WTC11 (cell line): ENCODE measurements at regions not wholly inside any gene's neighbourhood (a gene's known extent, or its start where the extent isn't known, plus 50 kb on each side); places are given as distances from the start of the nearest gene placed in this dataset.
A peak's percentile ranks its signal among the peaks of the same experiment; 100 is the strongest.
"Not testable (repeated sequence)": the region's sequence is repeated elsewhere in the genome, so short reads cannot be mapped to it uniquely, and the experiment has no call there.

ENCODE experiments used
- ATAC-seq: fragments of 200-7000 bp; cut with Tn5 transposase; 2 replicates; pipeline ENCODE4 v1.10.0; 2021; ENCODE audit warnings: mild to moderate bottlenecking, moderate library complexity
- CTCF ChIA-PET: fragments of 300-600 bp; sonication (Branson Sonifier 250); formaldehyde crosslinking; loops from one replicate; lab custom pipeline; 2021; ENCODE audit warnings: antibody characterized with exemption; lab: Charles Lee
- POLR2A ChIA-PET: fragments of 350-600 bp; sonication (Branson Sonifier 250); formaldehyde crosslinking; loops from one replicate; lab custom pipeline; 2021; ENCODE audit warnings: antibody characterized with exemption; lab: Charles Lee
- DNase-seq: peaks from one replicate; pipeline ENCODE4 v3.0.0; 2021; ENCODE audit warnings: low spot score
- H3K27ac Mint-ChIP-seq: 2 replicates; pipeline ENCODE4 v1.8.0; 2021; ENCODE audit warnings: mixed read lengths
- H3K27me3 Mint-ChIP-seq: 2 replicates; pipeline ENCODE4 v1.8.0; 2021; ENCODE audit warnings: low read depth, mild to moderate bottlenecking, moderate library complexity, mixed read lengths
- H3K36me3 Mint-ChIP-seq: 2 replicates; pipeline ENCODE4 v1.8.0; 2021; ENCODE audit warnings: mixed read lengths
- H3K4me1 Mint-ChIP-seq: 2 replicates; pipeline ENCODE4 v1.8.0; 2022; ENCODE audit warnings: mixed read lengths
- H3K4me3 Mint-ChIP-seq: 2 replicates; pipeline ENCODE4 v1.8.0; 2021; ENCODE audit warnings: mild to moderate bottlenecking, moderate library complexity, mixed read lengths
- H3K9me3 Mint-ChIP-seq: 2 replicates; pipeline ENCODE4 v1.8.0; 2021; ENCODE audit warnings: mixed read lengths
- ETV6 ChIP-seq: sonication (generic); formaldehyde crosslinking; IDR thresholded peaks from 2 replicates; pipeline ENCODE4 v1.8.1; 2022; ENCODE audit warnings: mild to moderate bottlenecking, missing genetic modification reagents
- HMGA2 ChIP-seq: fragments of 250-450 bp; sonication (Bioruptor Pico); IDR thresholded peaks from 2 replicates; pipeline ENCODE4 v1.4.0; 2021; ENCODE audit warnings: mild to moderate bottlenecking, moderate library complexity
- NFE2L1 ChIP-seq: sonication (generic); formaldehyde crosslinking; IDR thresholded peaks from 2 replicates; pipeline ENCODE4 v1.8.1; 2023; ENCODE audit warnings: missing genetic modification reagents
- NFYB ChIP-seq: sonication (generic); formaldehyde crosslinking; conservative IDR thresholded peaks from 2 replicates; pipeline ENCODE4 v1.8.0; 2022; ENCODE audit warnings: low read depth, missing genetic modification reagents
- NR2C2 ChIP-seq: sonication (generic); formaldehyde crosslinking; IDR thresholded peaks from 2 replicates; pipeline ENCODE4 v1.8.0; 2022; ENCODE audit warnings: mild to moderate bottlenecking, missing genetic modification reagents
- OVOL2 ChIP-seq: fragments of 250-450 bp; sonication (Bioruptor Pico); IDR thresholded peaks from 2 replicates; pipeline ENCODE4 v1.9.0; 2021; ENCODE audit warnings: mild to moderate bottlenecking, borderline replicate concordance
- PRRX2 ChIP-seq: fragments of 250-450 bp; sonication (Bioruptor Pico); IDR thresholded peaks from 2 replicates; pipeline ENCODE4 v1.8.0; 2021; ENCODE audit warnings: mild to moderate bottlenecking
- RORB ChIP-seq: fragments of 250-450 bp; sonication (Bioruptor Pico); IDR thresholded peaks from 2 replicates; pipeline ENCODE4 v1.9.0; 2021; ENCODE audit warnings: mild to moderate bottlenecking
- SP1 ChIP-seq: sonication (generic); formaldehyde crosslinking; conservative IDR thresholded peaks from 2 replicates; pipeline ENCODE4 v1.8.1; 2022; ENCODE audit warnings: missing genetic modification reagents
- ZNF396 ChIP-seq: fragments of 250-450 bp; sonication (Bioruptor Pico); IDR thresholded peaks from 2 replicates; pipeline ENCODE4 v1.8.0; 2021; ENCODE audit warnings: mild to moderate bottlenecking, moderate library complexity, borderline replicate concordance
- TF ChIP-seq, protein P1 (sequence below): fragments of 250-450 bp; sonication (Bioruptor Pico); IDR thresholded peaks from 2 replicates; pipeline ENCODE4 v1.9.0; 2021; ENCODE audit warnings: mild to moderate bottlenecking
- TF ChIP-seq, protein P2 (sequence below): fragments of 250-450 bp; sonication (Bioruptor Pico); IDR thresholded peaks from 2 replicates; pipeline ENCODE4 v1.9.0; 2021; ENCODE audit warnings: mild to moderate bottlenecking, borderline replicate concordance
- TF ChIP-seq, protein P3 (sequence below): sonication (generic); formaldehyde crosslinking; IDR thresholded peaks from 2 replicates; pipeline ENCODE4 v1.8.0; 2022; ENCODE audit warnings: mild to moderate bottlenecking, missing genetic modification reagents
- TF ChIP-seq, protein P4 (sequence below): sonication (generic); formaldehyde crosslinking; IDR thresholded peaks from 2 replicates; pipeline ENCODE4 v1.8.0; 2022; ENCODE audit warnings: mild to moderate bottlenecking, missing genetic modification reagents
- TF ChIP-seq, protein P5 (sequence below): sonication (generic); formaldehyde crosslinking; IDR thresholded peaks from 2 replicates; pipeline ENCODE4 v1.8.0; 2023; ENCODE audit warnings: missing genetic modification reagents
- TF ChIP-seq, protein P6 (sequence below): fragments of 200-600 bp; IDR thresholded peaks from 2 replicates; pipeline ENCODE4 v1.8.0; 2022; ENCODE audit warnings: antibody characterized with exemption
- TF ChIP-seq, protein P7 (sequence below): fragments of 250-450 bp; sonication (Bioruptor Pico); IDR thresholded peaks from 2 replicates; pipeline ENCODE4 v1.9.0; 2021; ENCODE audit warnings: moderate library complexity, mild to moderate bottlenecking, inconsistent platforms, borderline replicate concordance

DNA sequence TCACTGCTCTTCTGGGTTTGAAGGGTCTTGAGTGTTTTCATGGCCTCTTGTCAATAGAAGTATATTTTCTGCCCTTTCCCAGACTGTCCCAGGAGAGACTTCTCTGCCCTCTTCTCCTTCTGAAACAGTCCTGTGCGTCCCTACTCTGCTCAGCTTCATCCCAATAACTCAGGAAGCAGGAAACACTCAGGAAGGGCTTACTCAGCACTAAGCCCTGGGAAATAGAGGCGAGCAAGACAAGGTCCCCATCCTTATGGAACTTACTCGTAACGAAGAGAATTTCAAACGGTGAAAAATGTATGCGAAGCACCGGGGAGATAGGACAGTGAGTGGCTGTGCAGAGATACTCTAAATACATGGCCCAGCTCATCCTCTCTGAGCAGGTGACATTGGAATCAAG lies 52.8 kb upstream of the TFRC start (continued):
- TF ChIP-seq, protein P1, sequence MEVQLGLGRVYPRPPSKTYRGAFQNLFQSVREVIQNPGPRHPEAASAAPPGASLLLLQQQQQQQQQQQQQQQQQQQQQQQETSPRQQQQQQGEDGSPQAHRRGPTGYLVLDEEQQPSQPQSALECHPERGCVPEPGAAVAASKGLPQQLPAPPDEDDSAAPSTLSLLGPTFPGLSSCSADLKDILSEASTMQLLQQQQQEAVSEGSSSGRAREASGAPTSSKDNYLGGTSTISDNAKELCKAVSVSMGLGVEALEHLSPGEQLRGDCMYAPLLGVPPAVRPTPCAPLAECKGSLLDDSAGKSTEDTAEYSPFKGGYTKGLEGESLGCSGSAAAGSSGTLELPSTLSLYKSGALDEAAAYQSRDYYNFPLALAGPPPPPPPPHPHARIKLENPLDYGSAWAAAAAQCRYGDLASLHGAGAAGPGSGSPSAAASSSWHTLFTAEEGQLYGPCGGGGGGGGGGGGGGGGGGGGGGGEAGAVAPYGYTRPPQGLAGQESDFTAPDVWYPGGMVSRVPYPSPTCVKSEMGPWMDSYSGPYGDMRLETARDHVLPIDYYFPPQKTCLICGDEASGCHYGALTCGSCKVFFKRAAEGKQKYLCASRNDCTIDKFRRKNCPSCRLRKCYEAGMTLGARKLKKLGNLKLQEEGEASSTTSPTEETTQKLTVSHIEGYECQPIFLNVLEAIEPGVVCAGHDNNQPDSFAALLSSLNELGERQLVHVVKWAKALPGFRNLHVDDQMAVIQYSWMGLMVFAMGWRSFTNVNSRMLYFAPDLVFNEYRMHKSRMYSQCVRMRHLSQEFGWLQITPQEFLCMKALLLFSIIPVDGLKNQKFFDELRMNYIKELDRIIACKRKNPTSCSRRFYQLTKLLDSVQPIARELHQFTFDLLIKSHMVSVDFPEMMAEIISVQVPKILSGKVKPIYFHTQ (CRISPR knock-in tag): no peak
- TF ChIP-seq, protein P2, sequence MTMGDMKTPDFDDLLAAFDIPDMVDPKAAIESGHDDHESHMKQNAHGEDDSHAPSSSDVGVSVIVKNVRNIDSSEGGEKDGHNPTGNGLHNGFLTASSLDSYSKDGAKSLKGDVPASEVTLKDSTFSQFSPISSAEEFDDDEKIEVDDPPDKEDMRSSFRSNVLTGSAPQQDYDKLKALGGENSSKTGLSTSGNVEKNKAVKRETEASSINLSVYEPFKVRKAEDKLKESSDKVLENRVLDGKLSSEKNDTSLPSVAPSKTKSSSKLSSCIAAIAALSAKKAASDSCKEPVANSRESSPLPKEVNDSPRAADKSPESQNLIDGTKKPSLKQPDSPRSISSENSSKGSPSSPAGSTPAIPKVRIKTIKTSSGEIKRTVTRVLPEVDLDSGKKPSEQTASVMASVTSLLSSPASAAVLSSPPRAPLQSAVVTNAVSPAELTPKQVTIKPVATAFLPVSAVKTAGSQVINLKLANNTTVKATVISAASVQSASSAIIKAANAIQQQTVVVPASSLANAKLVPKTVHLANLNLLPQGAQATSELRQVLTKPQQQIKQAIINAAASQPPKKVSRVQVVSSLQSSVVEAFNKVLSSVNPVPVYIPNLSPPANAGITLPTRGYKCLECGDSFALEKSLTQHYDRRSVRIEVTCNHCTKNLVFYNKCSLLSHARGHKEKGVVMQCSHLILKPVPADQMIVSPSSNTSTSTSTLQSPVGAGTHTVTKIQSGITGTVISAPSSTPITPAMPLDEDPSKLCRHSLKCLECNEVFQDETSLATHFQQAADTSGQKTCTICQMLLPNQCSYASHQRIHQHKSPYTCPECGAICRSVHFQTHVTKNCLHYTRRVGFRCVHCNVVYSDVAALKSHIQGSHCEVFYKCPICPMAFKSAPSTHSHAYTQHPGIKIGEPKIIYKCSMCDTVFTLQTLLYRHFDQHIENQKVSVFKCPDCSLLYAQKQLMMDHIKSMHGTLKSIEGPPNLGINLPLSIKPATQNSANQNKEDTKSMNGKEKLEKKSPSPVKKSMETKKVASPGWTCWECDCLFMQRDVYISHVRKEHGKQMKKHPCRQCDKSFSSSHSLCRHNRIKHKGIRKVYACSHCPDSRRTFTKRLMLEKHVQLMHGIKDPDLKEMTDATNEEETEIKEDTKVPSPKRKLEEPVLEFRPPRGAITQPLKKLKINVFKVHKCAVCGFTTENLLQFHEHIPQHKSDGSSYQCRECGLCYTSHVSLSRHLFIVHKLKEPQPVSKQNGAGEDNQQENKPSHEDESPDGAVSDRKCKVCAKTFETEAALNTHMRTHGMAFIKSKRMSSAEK (CRISPR knock-in tag): no peak
- TF ChIP-seq, protein P3, sequence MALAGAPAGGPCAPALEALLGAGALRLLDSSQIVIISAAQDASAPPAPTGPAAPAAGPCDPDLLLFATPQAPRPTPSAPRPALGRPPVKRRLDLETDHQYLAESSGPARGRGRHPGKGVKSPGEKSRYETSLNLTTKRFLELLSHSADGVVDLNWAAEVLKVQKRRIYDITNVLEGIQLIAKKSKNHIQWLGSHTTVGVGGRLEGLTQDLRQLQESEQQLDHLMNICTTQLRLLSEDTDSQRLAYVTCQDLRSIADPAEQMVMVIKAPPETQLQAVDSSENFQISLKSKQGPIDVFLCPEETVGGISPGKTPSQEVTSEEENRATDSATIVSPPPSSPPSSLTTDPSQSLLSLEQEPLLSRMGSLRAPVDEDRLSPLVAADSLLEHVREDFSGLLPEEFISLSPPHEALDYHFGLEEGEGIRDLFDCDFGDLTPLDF: no peak
- no peak for TF ChIP-seq SP1

DNA sequence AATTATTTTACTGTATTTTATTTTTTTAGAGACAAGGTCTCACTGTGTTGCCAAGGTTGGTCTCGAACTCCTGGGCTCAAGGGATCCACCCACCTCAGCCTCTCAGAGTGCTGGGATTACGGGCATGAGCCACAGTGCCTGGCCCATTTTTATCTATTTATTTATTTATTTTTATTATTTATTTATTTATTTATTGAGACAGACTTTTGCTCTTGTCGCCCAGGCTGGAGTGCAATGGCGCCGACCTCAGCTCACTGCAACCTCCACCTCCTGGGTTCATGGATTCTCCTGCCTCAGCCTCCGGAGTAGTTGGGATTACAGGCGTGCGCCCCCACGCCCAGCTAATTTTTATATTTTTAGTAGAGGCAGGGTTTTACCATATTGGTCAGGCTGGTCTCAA lies 52.0 kb upstream of the TFRC start:
- H3K27ac Mint-ChIP-seq, H3K9me3 Mint-ChIP-seq, H3K4me1 Mint-ChIP-seq, CTCF ChIA-PET, H3K36me3 Mint-ChIP-seq, POLR2A ChIA-PET, H3K4me3 Mint-ChIP-seq, H3K27me3 Mint-ChIP-seq, DNase-seq, ATAC-seq: not testable (repeated sequence)
- TF ChIP-seq HMGA2 (CRISPR knock-in tag): peak; percentile 24; the same call in 1 of the 2 replicates

DNA sequence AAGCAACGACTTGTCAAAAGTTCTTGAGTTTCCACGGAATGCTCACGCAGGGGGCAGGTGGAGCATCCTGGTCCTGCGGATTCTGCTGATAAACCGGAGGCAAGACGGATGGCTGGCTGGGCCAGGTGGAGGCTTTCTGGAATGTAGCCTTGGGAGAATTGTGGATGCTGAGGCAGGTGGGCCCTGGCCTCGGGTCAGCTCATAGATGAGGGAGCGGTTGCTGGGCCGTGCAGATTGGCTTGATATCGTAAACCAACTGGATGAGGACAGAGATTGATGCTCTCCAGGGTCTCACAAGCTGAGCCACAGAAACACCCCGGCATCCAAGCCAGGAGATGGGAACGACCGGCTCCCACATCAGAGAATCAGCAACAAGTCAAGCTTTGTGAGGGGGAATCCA lies 50.0 kb upstream of the TFRC start:
- DNase-seq: no peak
- CTCF ChIA-PET: no interaction called here
- no peaks in the 10 kb centered on the region for H3K36me3 Mint-ChIP-seq
- TF ChIP-seq, protein P4, sequence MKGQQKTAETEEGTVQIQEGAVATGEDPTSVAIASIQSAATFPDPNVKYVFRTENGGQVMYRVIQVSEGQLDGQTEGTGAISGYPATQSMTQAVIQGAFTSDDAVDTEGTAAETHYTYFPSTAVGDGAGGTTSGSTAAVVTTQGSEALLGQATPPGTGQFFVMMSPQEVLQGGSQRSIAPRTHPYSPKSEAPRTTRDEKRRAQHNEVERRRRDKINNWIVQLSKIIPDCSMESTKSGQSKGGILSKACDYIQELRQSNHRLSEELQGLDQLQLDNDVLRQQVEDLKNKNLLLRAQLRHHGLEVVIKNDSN (CRISPR knock-in tag): no peak
- TF ChIP-seq, protein P5, sequence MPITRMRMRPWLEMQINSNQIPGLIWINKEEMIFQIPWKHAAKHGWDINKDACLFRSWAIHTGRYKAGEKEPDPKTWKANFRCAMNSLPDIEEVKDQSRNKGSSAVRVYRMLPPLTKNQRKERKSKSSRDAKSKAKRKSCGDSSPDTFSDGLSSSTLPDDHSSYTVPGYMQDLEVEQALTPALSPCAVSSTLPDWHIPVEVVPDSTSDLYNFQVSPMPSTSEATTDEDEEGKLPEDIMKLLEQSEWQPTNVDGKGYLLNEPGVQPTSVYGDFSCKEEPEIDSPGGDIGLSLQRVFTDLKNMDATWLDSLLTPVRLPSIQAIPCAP: no peak
- TF ChIP-seq RORB (CRISPR knock-in tag) (no peak), OVOL2 (CRISPR knock-in tag) (no peak), NFYB (no peak), NR2C2 (CRISPR knock-in tag) (no peak), ETV6 (no peak), PRRX2 (no peak), ZNF396 (CRISPR knock-in tag) (no peak), NFE2L1 (CRISPR knock-in tag) (no peak)
- TF ChIP-seq, protein P6, sequence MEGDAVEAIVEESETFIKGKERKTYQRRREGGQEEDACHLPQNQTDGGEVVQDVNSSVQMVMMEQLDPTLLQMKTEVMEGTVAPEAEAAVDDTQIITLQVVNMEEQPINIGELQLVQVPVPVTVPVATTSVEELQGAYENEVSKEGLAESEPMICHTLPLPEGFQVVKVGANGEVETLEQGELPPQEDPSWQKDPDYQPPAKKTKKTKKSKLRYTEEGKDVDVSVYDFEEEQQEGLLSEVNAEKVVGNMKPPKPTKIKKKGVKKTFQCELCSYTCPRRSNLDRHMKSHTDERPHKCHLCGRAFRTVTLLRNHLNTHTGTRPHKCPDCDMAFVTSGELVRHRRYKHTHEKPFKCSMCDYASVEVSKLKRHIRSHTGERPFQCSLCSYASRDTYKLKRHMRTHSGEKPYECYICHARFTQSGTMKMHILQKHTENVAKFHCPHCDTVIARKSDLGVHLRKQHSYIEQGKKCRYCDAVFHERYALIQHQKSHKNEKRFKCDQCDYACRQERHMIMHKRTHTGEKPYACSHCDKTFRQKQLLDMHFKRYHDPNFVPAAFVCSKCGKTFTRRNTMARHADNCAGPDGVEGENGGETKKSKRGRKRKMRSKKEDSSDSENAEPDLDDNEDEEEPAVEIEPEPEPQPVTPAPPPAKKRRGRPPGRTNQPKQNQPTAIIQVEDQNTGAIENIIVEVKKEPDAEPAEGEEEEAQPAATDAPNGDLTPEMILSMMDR: no peak
- TF ChIP-seq, protein P7, sequence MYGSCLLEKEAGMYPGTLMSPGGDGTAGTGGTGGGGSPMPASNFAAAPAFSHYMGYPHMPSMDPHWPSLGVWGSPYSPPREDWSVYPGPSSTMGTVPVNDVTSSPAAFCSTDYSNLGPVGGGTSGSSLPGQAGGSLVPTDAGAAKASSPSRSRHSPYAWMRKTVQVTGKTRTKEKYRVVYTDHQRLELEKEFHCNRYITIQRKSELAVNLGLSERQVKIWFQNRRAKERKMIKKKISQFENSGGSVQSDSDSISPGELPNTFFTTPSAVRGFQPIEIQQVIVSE (CRISPR knock-in tag): no peak
- H3K4me1 Mint-ChIP-seq: 0 out of 2 replicates have a peak, but pooled peaks cover 2% of the 10 kb centered on the region
- 0 out of 2 replicates have a peak, but pooled peaks cover 3% of the 10 kb centered on the region for H3K9me3 Mint-ChIP-seq
- POLR2A ChIA-PET: no interaction called here
- H3K4me3 Mint-ChIP-seq: no peak overlapping the region
- no peak for ATAC-seq
- H3K27me3 Mint-ChIP-seq: no peaks in the 10 kb centered on the region
- no peak overlapping the region for H3K27ac Mint-ChIP-seq
